HG02852 (cell line): ENCODE measurements at regions not wholly inside any gene's neighbourhood (a gene's known extent, or its start where the extent isn't known, plus 50 kb on each side); places are given as distances from the start of the nearest gene placed in this dataset.
"Not testable (repeated sequence)": the region's sequence is repeated elsewhere in the genome, so short reads cannot be mapped to it uniquely, and the experiment has no call there.

Experiments
- ATAC-seq: cut with Tn5 transposase; IDR thresholded peaks from one replicate; pipeline ENCODE4 v1.9.1; 2021; ENCODE audit warnings: mild to moderate bottlenecking, moderate library complexity; ENCODE audit not compliant: unreplicated experiment

GRCh38 chr1:95734560-95734959, 500.6 kb downstream of the RWDD3 start:
- no peak for ATAC-seq

- peak; percentile 66 for ATAC-seq
Measured at GRCh38 chr1:95742591-95743089, 508.6 kb downstream of the RWDD3 start.

GRCh38 chr1:95744731-95745130, 510.7 kb downstream of the RWDD3 start:
- no peak for ATAC-seq

- ATAC-seq: no peak
Measured at GRCh38 chr1:95752515-95753381, 518.7 kb downstream of the RWDD3 start.

- ATAC-seq: no peak
Measured at GRCh38 chr1:95753382-95754016, 519.5 kb downstream of the RWDD3 start.

- ATAC-seq: no peak
Measured at GRCh38 chr1:95754412-95754811, 520.4 kb downstream of the RWDD3 start.

- no peak for ATAC-seq
Measured at GRCh38 chr1:95766036-95766435, 532.0 kb downstream of the RWDD3 start.

GRCh38 chr1:95770581-95770980, 536.6 kb downstream of the RWDD3 start:
- no peak for ATAC-seq

GRCh38 chr1:95778217-95778616, 544.2 kb downstream of the RWDD3 start:
- peak; percentile 78 for ATAC-seq

GRCh38 chr1:95780836-95781235, 546.8 kb downstream of the RWDD3 start:
- no peak for ATAC-seq

- no peak for ATAC-seq
Measured at GRCh38 chr1:95790136-95790535, 556.1 kb downstream of the RWDD3 start.

GRCh38 chr1:95793893-95794292, 559.9 kb downstream of the RWDD3 start:
- ATAC-seq: no peak

GRCh38 chr1:95797761-95798160, 563.8 kb downstream of the RWDD3 start:
- not testable (repeated sequence) for ATAC-seq

GRCh38 chr1:95806171-95806570, 572.2 kb downstream of the RWDD3 start:
- ATAC-seq: no peak

- no peak for ATAC-seq
Measured at GRCh38 chr1:95809391-95809790, 575.4 kb downstream of the RWDD3 start.

GRCh38 chr1:95815511-95815910, 581.5 kb downstream of the RWDD3 start:
- no peak for ATAC-seq

- ATAC-seq: no peak
Measured at GRCh38 chr1:95829556-95829955, 595.5 kb downstream of the RWDD3 start.

GRCh38 chr1:95832370-95832769, 598.4 kb downstream of the RWDD3 start:
- ATAC-seq: no peak

- ATAC-seq: no peak
Measured at GRCh38 chr1:95849439-95849838, 615.4 kb downstream of the RWDD3 start.

- ATAC-seq: no peak
Measured at GRCh38 chr1:95850165-95850649, 616.2 kb downstream of the RWDD3 start.

GRCh38 chr1:95850763-95851162, 616.8 kb downstream of the RWDD3 start:
- no peak for ATAC-seq

GRCh38 chr1:95852483-95853070, 618.6 kb downstream of the RWDD3 start:
- no peak for ATAC-seq
